H9 (cell line): ENCODE measurements at regions not wholly inside any gene's neighbourhood (a gene's known extent, or its start where the extent isn't known, plus 50 kb on each side); places are given as distances from the start of the nearest gene placed in this dataset.

Experiments
- DNase-seq: peaks from one replicate; pipeline ENCODE4 v3.0.0-alpha.2; 2017
- H2AFZ ChIP-seq: one replicate; pipeline ENCODE4 v1.6.1; 2013; ENCODE audit warnings: mild to moderate bottlenecking, low read length, control low read depth, moderate library complexity
- H2AK5ac ChIP-seq: 2 replicates; pipeline ENCODE4 v1.6.1; 2013; ENCODE audit warnings: low read length, control low read depth, mixed read lengths; ENCODE audit not compliant: insufficient read length
- H2BK120ac ChIP-seq: one replicate; pipeline ENCODE4 v1.6.1; 2013; ENCODE audit warnings: low read depth, mild to moderate bottlenecking, low read length, control low read depth, inconsistent platforms; ENCODE audit not compliant: poor library complexity, severe bottlenecking
- H2BK12ac ChIP-seq: 2 replicates; pipeline ENCODE4 v1.6.1; 2013; ENCODE audit warnings: low read length, control low read depth, mixed read lengths, low read depth; ENCODE audit not compliant: insufficient read length
- H2BK15ac ChIP-seq: 2 replicates; pipeline ENCODE4 v1.6.1; 2013; ENCODE audit warnings: low read depth, low read length, control low read depth
- H2BK20ac ChIP-seq: one replicate; pipeline ENCODE4 v1.6.1; 2013; ENCODE audit warnings: low read depth, mild to moderate bottlenecking, low read length, control low read depth, inconsistent platforms; ENCODE audit not compliant: poor library complexity, severe bottlenecking
- H2BK5ac ChIP-seq: 2 replicates; pipeline ENCODE4 v1.6.1; 2013; ENCODE audit warnings: low read length, control low read depth, mixed read lengths; ENCODE audit not compliant: insufficient read length
- H3K14ac ChIP-seq: 2 replicates; pipeline ENCODE4 v1.6.1; 2013; ENCODE audit warnings: low read length, control low read depth; ENCODE audit not compliant: insufficient read depth
- H3K18ac ChIP-seq: 2 replicates; pipeline ENCODE4 v1.6.1; 2013; ENCODE audit warnings: low read depth, mild to moderate bottlenecking, mixed read lengths, low read length, control low read depth; ENCODE audit not compliant: insufficient read length
- H3K23ac ChIP-seq: 2 replicates; pipeline ENCODE4 v1.6.1; 2013; ENCODE audit warnings: low read length, control low read depth, mixed read lengths, low read depth; ENCODE audit not compliant: insufficient read length
- H3K23me2 ChIP-seq: 2 replicates; pipeline ENCODE4 v1.6.1; 2013; ENCODE audit warnings: low read depth, mild to moderate bottlenecking, mixed read lengths, low read length, control low read depth; ENCODE audit not compliant: insufficient read length, poor library complexity, severe bottlenecking
- H3K27ac ChIP-seq: 2 replicates; pipeline ENCODE4 v1.5.1; 2013; ENCODE audit warnings: low read length, control low read depth, mixed read lengths, low read depth; ENCODE audit not compliant: insufficient read length
- H3K27me3 ChIP-seq: 2 replicates; pipeline ENCODE4 v1.6.1; 2013; ENCODE audit warnings: low read length, control low read depth, inconsistent platforms; ENCODE audit not compliant: insufficient read depth
- H3K4ac ChIP-seq: 2 replicates; pipeline ENCODE4 v1.6.1; 2013; ENCODE audit warnings: low read depth, mild to moderate bottlenecking, control low read depth, inconsistent platforms, low read length, moderate library complexity
- H3K4me1 ChIP-seq: 2 replicates; pipeline ENCODE4 v1.6.1; 2013; ENCODE audit warnings: low read length, control low read depth, inconsistent platforms; ENCODE audit not compliant: insufficient read depth
- H3K4me2 ChIP-seq: 2 replicates; pipeline ENCODE4 v1.6.1; 2013; ENCODE audit warnings: low read length, control low read depth, mixed read lengths; ENCODE audit not compliant: insufficient read length, insufficient read depth
- H3K56ac ChIP-seq: 2 replicates; pipeline ENCODE4 v1.6.1; 2013; ENCODE audit warnings: low read depth, mild to moderate bottlenecking, mixed read lengths, low read length, control low read depth; ENCODE audit not compliant: insufficient read length
- H3K79me1 ChIP-seq: 2 replicates; pipeline ENCODE4 v1.6.1; 2013; ENCODE audit warnings: low read depth, mild to moderate bottlenecking, moderate library complexity, low read length, control low read depth, inconsistent platforms; ENCODE audit not compliant: insufficient read depth, poor library complexity, severe bottlenecking
- H3K79me2 ChIP-seq: 2 replicates; pipeline ENCODE4 v1.6.1; 2013; ENCODE audit warnings: low read length, control low read depth, inconsistent platforms; ENCODE audit not compliant: insufficient read depth
- H3K9ac ChIP-seq: 2 replicates; pipeline ENCODE4 v1.6.1; 2013; ENCODE audit warnings: low read length, control low read depth, mixed read lengths; ENCODE audit not compliant: insufficient read length; ENCODE audit errors: extremely low read depth
- H3K9me3 ChIP-seq: one replicate; pipeline ENCODE4 v1.6.1; 2013; ENCODE audit warnings: low read depth, low read length, inconsistent platforms; ENCODE audit not compliant: control insufficient read depth
- H3T11ph ChIP-seq: one replicate; pipeline ENCODE4 v1.6.1; 2013; ENCODE audit warnings: mild to moderate bottlenecking, low read length, control low read depth, inconsistent platforms
- H4K20me1 ChIP-seq: one replicate; pipeline ENCODE4 v1.6.1; 2013; ENCODE audit not compliant: control insufficient read depth, insufficient read length, insufficient read depth
- H4K5ac ChIP-seq: 2 replicates; pipeline ENCODE4 v1.6.1; 2013; ENCODE audit warnings: low read depth, mild to moderate bottlenecking, mixed read lengths, low read length, control low read depth; ENCODE audit not compliant: insufficient read length
- H4K8ac ChIP-seq: replicated peaks from 2 replicates; pipeline ENCODE4 v1.6.1; 2013; ENCODE audit warnings: low read length, control low read depth, mixed read lengths, low read depth; ENCODE audit not compliant: insufficient read length
- H4K91ac ChIP-seq: 2 replicates; pipeline ENCODE4 v1.6.1; 2013; ENCODE audit warnings: low read depth, mild to moderate bottlenecking, moderate library complexity, mixed read lengths, low read length, control low read depth; ENCODE audit not compliant: insufficient read length
- H3K27ac Mint-ChIP-seq, 3 experiments: 2 replicates in 2 of 3; 3 replicates in 1 of 3; pipeline ENCODE4 v1.8.0; 2020 to 2021; ENCODE audit warnings: mixed read lengths in 3 of 3, mild to moderate bottlenecking in 1 of 3, moderate library complexity in 1 of 3
- H3K27me3 Mint-ChIP-seq: 2 replicates; pipeline ENCODE4 v1.8.0; 2021; ENCODE audit warnings: low read depth, mild to moderate bottlenecking, moderate library complexity, mixed read lengths
- H3K36me3 Mint-ChIP-seq, 3 experiments: 2 replicates in 2 of 3; 3 replicates in 1 of 3; pipeline ENCODE4 v1.8.0; 2020 to 2021; ENCODE audit warnings: low read depth in 3 of 3, mixed read lengths in 3 of 3; ENCODE audit not compliant: insufficient read depth in 1 of 3
- H3K4me1 Mint-ChIP-seq, 2 experiments: 2 replicates each; pipeline ENCODE4 v1.8.0; 2020; ENCODE audit warnings: mixed read lengths in 2 of 2
- H3K4me3 Mint-ChIP-seq, 2 experiments: 2 replicates in 1 of 2; 3 replicates in 1 of 2; pipeline ENCODE4 v1.8.0; 2020 to 2021; ENCODE audit warnings: mild to moderate bottlenecking in 2 of 2, mixed read lengths in 2 of 2, moderate library complexity in 1 of 2
- H3K9me3 Mint-ChIP-seq, 2 experiments: 2 replicates in 1 of 2; 3 replicates in 1 of 2; pipeline ENCODE4 v1.8.0; 2020; ENCODE audit warnings: mild to moderate bottlenecking in 2 of 2, mixed read lengths in 2 of 2, moderate library complexity in 1 of 2
- CTCF ChIP-seq: fragments of 200-600 bp; sonication (generic); conservative IDR thresholded peaks from 3 replicates; pipeline ENCODE4 v1.8.0; 2021; ENCODE audit warnings: antibody characterized with exemption, mild to moderate bottlenecking
- WGBS: extraction: QIAGEN DNeasy Blood & Tissue Kit; methylation state at CpG from one replicate; pipeline ENCODE4 v1.1.7; 2013; ENCODE audit warnings: missing lambda C conversion rate, low lambda C conversion rate, mixed read lengths; ENCODE audit not compliant: insufficient read length; ENCODE audit errors: extremely low coverage; 5-methylcytosine and 5-hydroxymethylcytosine counted together

GRCh38 chr14:98958048-98958631, 313.9 kb downstream of the BCL11B start:
- Histone ChIP-seq H2AFZ (no peak overlapping the region), H2BK5ac (no peak overlapping the region), H2BK120ac (no peak overlapping the region), H2BK12ac (no peak overlapping the region), H3K14ac (no peak overlapping the region), H3T11ph (no peak overlapping the region), H2BK20ac (no peak overlapping the region), H3K4ac (no peak overlapping the region), H4K91ac (no peak overlapping the region), H3K56ac (no peak overlapping the region), H3K9me3 (no peaks in the 10 kb centered on the region), H3K4me1 (no peaks in the 10 kb centered on the region), H3K4me2 (no peak overlapping the region), H3K23ac (no peak overlapping the region), H3K79me1 (no peaks in the 10 kb centered on the region), H3K79me2 (no peaks in the 10 kb centered on the region), H4K5ac (no peak overlapping the region), H4K20me1 (no peaks in the 10 kb centered on the region), H3K27ac (no peak overlapping the region), H2BK15ac (no peak overlapping the region), H3K9ac (no peak overlapping the region), H4K8ac (no peak overlapping the region), H3K23me2 (no peaks in the 10 kb centered on the region), H2AK5ac (no peak overlapping the region), H3K27me3 (no peaks in the 10 kb centered on the region), H3K18ac (no peak overlapping the region)
- no CpG with 5 or more reads among the region's 13 CpGs for WGBS
- no peak for TF ChIP-seq CTCF
- no peak overlapping the region for H3K27ac Mint-ChIP-seq
- no peaks in the 10 kb centered on the region for H3K36me3 Mint-ChIP-seq
- no peak overlapping the region for H3K4me3 Mint-ChIP-seq
- peak; percentile 11 for DNase-seq
- H3K4me1 Mint-ChIP-seq: peaks cover 8 to 11% of the 10 kb centered on the region in 2 experiments
- H3K27me3 Mint-ChIP-seq: peaks cover 2% of the 10 kb centered on the region
- no peaks in the 10 kb centered on the region for H3K9me3 Mint-ChIP-seq
